HG03469 (cell line): ENCODE measurements at regions not wholly inside any gene's neighbourhood (a gene's known extent, or its start where the extent isn't known, plus 50 kb on each side); places are given as distances from the start of the nearest gene placed in this dataset.

Experiments used
- ATAC-seq: cut with Tn5 transposase; IDR thresholded peaks from one replicate; pipeline ENCODE4 v1.9.1; 2021; ENCODE audit warnings: mild to moderate bottlenecking, moderate library complexity, moderate number of reproducible peaks; ENCODE audit not compliant: unreplicated experiment

DNA sequence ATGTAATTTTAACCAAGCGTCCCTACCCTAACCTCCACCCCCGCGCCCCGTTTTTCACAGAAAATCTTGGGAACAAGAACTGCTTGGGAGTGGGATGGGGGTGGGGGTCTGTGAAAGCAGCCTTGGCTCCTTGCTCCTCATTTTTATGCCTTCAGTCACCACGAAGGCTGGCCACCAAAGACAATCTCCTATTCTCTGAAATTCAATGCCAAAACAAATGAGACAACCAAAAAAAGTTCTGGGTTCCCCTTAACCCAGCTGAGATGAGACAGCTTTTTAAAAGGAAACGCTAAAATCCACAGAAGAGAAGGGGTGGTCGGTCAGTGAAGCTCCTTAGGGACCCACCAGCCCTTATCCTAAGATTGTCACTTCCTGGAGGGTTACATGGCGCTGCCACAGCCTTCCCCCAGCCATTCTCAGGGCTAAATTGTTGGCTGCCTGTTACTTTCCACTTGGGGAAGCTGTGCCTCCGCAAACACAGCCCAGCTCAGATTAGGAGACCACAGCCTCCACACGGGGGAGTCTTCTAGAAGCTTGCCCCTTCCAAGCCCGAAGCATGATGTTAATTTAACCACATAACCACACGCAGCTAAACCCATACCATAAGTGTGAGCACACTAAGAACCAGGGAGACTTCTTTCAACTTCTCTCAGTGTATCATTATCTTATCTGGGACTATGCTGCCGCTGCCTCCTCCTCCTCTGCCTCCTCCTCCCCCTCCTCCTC, 136.3 kb downstream of the FOXD1 start:
- no peak for ATAC-seq

DNA sequence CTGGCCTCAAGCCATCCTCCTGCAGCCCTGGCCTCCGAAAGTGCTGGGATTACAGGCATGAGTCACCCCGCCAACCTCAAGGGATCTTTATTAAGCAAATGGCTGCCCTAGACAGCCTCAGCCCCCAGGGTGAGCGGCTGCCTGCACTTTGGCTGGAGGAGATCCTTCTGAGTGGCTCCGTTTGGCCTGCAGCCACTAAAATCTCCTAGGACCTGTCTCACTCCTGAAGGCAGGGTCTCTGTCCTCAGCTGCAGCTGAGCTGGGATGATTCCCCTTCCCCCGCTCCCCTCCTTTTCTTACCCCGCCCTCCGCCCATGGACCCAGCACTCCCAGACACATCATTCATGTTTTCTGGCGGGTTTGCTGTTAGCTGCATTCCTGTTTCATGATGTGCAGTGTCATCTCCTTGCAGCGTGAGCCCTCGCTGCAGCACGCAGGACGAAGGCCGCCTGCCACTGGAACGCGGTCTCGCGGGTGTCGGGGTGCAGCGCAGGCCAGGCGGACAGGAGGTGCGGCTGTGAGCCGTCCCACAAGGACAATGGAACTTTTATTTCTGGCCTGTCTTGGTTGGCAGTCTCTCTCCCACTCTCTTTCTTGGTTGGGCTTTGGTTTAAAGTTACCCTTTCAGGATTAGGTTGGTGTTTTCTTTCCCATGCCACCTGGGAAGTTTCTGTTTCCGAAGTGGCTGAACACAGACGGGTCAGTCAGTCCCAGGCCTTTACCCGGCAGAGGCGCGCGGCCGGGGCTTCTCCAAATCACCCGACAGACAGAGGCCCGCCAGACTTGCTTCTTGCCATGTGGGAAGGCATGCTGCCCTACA, 137.1 kb downstream of the FOXD1 start:
- ATAC-seq, result no peak

DNA sequence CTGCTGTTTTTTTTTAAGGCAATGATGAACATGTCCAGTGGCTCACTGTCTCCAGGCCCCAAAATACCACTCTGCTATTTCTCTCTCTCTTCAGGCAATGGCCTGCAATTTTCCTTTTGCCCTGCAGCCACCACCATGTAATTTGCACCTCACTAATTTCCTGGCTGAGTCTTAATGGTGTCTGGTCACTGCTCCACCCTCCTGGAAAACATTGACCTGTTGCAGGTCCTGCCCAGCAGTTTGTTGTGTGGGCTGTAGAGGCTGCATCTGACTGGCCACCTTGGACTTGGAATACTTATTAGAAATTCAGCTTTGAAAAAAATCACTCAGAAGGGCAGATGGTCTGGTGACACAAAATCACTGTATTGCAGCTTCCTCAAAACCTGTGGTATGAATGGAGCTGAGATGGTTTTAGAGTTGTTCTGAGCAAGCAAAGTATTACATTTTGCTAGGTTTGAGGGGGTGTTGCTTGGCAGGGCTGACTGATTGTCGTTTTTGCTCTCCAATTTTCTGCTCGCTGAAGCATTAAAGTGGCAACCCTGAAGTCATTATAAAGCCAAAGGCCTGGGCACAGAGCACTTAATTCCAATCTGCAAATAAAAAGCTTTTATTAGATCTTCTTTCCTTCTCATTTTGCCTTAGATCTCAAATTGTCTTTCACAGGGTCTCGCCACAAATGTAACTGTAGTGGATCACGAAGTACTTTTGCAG, 134.8 kb downstream of the TMEM174 start:
- ATAC-seq, result no peak

DNA sequence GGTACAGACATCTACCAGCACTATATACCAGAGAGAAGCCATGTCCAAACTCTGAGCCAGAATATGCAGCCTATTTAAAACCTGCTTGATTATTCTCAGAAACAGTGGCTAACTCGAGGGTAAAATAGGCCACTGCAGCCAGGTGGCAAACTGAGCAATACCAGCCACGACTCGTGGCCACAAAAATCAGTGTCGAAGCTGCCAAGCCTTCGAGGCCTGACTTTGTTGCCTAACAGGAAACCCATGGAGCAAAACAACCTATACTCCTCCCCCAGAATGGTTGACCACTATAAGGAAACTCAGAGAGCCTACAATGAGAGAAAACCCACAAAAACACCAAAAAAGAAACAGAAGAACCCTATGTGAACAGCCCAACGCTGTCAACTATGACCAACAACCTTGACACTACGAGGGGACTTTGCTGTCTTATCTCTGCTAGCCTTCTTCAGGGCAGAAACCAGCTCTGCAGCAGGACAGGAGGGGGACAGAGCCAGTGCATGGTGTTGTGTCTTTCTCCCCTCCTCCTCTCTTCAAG, 133.8 kb downstream of the TMEM174 start:
- ATAC-seq, result no peak

GRCh38 chr5:73306078-73306719, 133.2 kb downstream of the TMEM174 start:
- no peak for ATAC-seq

GRCh38 chr5:73305386-73305785, 132.4 kb downstream of the TMEM174 start:
- no peak for ATAC-seq

DNA sequence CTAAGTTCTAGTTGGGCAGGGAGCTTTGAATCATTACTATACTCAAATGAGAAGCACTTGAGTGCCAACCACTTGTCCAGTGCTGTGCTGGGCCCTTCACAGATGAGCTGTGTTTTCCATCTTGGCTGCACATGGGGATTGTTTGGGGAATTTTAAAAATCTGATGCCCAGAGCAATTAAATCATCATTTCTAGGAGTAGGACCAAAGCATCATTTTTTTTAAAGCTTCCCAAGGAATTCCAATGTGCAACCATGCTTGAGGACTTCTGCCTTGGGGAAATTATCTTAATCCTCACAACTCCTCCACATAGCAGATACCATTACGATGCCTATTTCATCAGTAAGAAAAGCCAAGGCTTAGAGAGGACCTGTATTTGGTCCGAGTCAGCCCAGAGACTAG, 131.4 kb downstream of the TMEM174 start:
- no peak for ATAC-seq

DNA sequence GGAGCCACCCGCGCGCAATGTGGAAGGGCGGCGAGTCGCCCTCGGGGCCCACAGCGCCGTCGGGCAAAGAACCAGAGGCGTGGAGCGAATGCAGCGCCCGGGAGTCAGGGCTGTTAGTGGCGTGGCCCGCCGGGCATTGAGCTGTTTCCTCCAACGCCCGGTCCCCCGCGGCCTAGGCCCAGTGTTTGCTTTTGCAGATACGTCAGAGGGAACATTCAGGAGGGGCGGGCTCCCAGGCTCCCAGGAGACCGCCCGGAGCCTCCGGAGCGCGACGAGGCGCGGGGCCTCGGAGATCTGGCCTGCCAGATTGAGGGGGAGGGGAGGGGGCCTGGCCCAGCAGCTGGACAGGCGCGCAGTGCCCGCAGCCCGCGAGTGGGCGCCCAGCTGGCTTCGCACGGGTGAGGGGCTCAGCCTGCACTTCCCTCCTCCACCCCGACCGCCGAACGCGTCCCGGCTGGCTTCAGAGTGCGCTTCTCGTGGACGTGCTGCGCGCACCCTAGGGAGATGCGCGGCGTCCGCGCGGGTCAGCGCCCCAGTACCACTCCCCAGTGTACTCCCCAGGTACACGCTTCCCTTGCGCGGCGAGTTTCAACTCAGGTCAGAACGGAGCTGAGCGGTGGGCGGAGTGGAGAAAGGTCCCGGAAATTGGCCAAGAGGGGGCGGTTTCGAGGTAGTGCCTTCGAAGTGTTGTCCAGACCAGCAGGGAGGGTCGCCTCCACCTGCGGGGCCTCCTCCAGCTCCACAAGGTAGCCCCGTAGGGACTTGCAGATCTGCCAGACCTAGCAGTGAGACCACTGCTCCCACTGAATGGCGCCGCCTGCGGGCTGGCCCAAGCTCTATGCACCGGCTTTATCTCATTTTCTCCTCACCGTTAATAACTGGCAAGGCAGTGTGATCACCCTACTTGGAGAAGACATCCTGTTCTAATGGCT, 130.4 kb downstream of the TMEM174 start:
- no peak for ATAC-seq

GRCh38 chr5:73302797-73303147, 129.8 kb downstream of the TMEM174 start:
- no peak for ATAC-seq

DNA sequence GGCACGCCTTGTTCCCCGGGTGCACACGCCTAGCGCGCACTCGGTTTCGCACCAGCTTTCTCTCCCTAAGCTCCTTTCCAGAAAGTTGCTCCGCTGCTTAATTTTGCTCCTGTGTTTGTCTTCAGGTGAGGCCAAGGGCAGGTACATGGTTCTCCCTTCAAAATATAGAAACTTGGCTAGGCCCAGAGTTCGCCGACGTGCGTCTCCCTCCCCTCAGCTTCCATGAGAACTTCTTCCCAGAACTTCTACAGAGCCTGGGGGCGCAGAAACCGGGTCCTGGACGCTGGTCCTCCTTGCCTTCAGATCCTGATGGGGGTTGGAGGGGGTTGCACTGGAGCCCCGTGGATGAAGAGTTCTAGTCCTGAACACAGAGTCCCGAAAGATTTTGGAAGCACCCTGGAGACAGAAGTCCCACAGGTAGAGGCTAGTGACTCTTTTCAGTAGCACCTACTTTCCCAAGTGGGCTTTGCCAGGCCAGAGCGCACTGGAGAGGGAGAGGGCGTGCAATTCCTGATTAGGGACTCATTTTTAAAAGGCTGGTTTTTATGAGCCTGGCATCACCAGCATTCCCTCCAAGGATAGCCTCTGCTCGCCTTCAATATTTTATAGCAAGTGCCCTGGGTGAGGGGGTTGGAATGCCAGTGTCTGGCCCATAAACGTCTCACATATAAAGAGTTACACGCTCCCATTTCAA, 128.4 kb downstream of the TMEM174 start:
- no peak for ATAC-seq

- ATAC-seq, result no peak
These were observed 127.6 kb downstream of the TMEM174 start for GRCh38 chr5:73300337-73301207.

DNA sequence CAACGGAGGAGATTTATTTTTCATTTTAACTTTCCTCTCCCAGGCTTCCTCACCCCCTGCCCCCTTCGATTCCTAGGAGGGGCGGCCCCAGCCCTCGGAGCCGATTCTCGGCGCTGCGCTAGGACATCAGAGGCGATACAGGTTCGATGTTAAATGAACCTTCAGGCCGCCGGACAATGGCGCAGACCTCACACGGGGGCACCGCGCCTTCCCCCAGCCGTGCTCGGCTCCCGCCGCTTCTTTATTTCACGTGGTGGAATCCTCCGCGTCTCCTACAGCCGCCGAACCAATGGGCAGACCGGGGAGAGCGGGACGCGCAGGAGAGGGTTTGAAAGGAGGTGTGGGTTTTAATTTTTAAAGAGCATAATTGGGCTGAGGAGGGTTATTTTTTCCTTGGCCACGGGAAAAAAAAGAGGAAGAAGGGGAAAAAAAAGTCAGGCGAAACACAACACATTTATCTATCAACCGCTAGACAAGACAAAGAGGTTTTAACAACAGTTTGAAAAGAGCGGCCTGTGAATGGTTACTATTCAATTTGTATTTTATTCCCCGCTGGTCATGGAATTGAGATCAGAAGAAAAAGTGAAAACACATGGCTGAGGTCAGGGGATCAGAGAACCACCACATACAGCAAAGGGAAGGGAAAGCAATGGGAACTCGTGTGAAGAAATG, 126.8 kb downstream of the TMEM174 start:
- no peak for ATAC-seq

DNA sequence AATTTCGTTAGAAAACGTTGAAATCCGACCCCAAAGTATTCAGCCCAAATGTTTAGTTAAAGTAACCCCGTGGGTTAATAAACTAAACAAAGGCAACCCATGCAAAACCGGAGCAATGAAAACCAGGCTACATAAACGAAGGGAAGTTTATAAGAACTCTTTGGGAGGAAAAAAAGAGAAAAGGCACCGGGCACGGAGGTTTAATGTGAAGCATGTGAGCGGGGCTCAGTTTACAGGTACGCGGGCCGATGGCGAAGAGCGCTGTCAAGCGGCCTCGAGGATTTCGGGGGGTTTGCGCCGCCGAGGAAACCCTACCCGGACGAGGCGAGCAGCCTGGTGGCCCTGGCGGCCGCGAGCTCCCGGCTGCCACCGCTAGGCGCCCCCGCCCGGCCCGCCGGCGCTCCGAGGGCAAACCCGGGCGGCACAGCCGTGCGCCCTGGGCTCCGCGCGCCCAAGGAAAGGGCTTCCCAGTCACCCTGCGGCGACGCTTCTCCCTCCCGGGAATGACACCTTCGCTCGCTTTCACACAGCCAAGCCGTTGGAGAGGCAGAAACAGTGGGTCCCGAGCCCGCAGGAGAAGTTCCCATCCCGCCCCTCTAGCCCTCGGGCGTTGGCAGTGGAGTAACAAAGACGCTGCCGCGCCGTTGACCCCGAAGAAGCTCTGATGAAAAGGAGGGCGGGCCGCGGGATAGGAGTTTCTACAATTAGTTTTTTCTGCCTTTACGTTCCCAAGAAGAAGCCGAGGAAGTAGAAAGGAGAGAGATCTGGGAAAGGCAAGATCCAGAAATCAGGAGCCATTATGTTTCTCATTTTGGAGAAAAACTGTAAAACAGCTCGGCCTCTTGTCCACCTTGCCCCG, 126.0 kb downstream of the TMEM174 start:
- ATAC-seq, result no peak

- ATAC-seq, result no peak
These were observed 125.3 kb downstream of the TMEM174 start for GRCh38 chr5:73298251-73298771.

DNA sequence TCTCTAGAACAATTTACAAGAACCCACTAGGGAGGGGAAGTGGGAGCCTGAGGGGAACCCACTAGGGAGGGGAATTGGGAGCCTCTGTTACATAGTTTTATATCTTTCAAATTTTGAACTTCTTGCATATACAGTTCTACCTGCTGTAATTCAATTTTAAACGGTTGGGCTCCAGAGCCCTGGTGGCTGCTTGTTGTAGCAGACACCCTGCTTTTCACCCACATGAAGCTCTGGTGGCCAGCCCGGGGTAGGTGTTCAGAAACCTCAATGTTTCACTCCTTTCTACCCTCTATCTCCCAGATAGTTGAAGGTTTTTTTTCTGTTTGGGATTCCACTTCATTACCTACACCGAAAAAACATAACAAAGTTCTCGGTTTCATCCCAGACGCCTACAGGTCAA, 124.4 kb downstream of the TMEM174 start:
- ATAC-seq, result no peak

DNA sequence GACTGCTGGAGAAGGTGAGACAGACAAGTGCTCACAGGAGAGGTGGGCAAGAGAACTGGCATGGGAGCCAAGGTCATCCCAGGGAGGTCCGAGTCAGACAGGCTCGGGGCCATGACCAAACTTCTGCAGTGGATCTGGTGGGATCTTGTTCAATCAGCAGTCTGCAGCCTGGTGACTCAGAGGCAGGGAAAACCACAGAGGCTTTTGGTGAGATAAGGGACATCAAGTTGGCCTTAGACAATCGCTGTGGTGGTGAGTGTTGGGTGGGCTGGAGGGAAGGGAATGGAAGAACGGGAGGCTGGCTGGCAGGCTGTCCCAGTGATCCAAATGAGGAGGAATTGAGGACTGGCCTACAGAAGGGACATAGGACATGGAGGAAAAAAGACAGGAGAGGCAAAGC, 123.8 kb downstream of the TMEM174 start:
- ATAC-seq, result no peak

DNA sequence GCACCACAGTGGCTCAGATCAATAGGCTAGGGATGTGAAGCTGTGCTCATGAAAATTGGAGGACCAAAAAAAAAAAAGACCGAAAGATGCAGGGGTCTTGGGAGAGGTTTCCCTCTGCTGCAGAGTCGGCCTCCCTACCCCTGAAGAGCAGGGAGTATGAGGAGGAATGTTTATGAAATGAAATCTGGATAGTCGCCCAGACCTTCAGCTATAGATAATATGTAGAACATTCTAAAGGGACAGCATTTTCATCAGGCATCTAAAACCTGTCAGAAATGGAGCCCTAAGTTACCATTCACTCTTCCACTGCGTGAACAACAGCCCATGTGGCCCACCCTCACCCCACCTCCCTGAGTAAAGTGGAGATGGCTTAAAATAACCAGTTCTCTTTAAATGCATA, 122.9 kb downstream of the TMEM174 start:
- no peak for ATAC-seq
